Neural cell (in vitro differentiated cells): ENCODE measurements at regions not wholly inside any gene's neighbourhood (a gene's known extent, or its start where the extent isn't known, plus 50 kb on each side); places are given as distances from the start of the nearest gene placed in this dataset.

Experiments
- CTCF ChIP-seq: fragments of 450-650 bp; IDR thresholded peaks from 2 replicates; pipeline ENCODE4 v1.5.1; 2014; ENCODE audit warnings: antibody characterized with exemption, mild to moderate bottlenecking, moderate library complexity; ENCODE audit not compliant: poor library complexity, severe bottlenecking
- EZH2 ChIP-seq: fragments of 200-600, 300-800 bp; shearing (Covaris generic), sonication (generic); IDR thresholded peaks from 2 replicates; pipeline ENCODE4 v1.6.1; 2014; ENCODE audit warnings: antibody characterized with exemption, low read length, borderline replicate concordance, mild to moderate bottlenecking; ENCODE audit not compliant: insufficient read depth, poor library complexity, severe bottlenecking
- MXI1 ChIP-seq: fragments of 450-650 bp; conservative IDR thresholded peaks from 2 replicates; pipeline ENCODE4 v1.6.1; 2014; ENCODE audit warnings: antibody characterized with exemption, mild to moderate bottlenecking; ENCODE audit not compliant: poor library complexity, severe bottlenecking
- REST ChIP-seq: IDR thresholded peaks from 2 replicates; pipeline ENCODE4 v1.6.1; 2012; ENCODE audit warnings: borderline replicate concordance
- TAF1 ChIP-seq: IDR thresholded peaks from 2 replicates; pipeline ENCODE4 v1.6.1; 2012; ENCODE audit warnings: low read depth

GRCh38 chr9:87323928-87324327 lies 173.7 kb upstream of the DAPK1 start:
- TF ChIP-seq REST = no peak
- TF ChIP-seq CTCF = no peak
- TF ChIP-seq TAF1 = no peak
- no peak for TF ChIP-seq EZH2
- TF ChIP-seq MXI1 = no peak
